GM21825 (cell line): ENCODE measurements at regions not wholly inside any gene's neighbourhood (a gene's known extent, or its start where the extent isn't known, plus 50 kb on each side); places are given as distances from the start of the nearest gene placed in this dataset.

Source experiments
- ATAC-seq: cut with Tn5 transposase; IDR thresholded peaks from one replicate; pipeline ENCODE4 v1.9.1; 2021; ENCODE audit warnings: mild to moderate bottlenecking, moderate library complexity; ENCODE audit not compliant: unreplicated experiment

DNA sequence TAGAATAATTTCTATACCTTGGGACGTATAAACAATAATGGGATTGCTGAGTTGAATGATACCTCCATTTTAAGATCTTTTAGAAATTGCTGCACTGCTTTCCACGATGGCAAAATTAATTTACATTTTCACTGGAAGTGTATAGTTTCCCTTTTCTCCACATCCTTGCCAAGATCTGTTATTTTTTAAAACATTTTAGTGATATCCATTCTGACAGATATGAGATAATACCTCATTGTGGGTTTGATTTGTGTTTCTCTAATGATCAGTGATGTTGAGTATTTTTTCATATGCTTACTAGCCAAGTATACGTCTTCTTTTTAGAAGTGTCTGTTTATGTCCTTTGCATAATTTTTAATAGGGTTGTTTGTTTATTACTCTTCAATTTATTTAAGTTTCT is 908.5 kb upstream of the CNTNAP5 start:
- no peak for ATAC-seq

DNA sequence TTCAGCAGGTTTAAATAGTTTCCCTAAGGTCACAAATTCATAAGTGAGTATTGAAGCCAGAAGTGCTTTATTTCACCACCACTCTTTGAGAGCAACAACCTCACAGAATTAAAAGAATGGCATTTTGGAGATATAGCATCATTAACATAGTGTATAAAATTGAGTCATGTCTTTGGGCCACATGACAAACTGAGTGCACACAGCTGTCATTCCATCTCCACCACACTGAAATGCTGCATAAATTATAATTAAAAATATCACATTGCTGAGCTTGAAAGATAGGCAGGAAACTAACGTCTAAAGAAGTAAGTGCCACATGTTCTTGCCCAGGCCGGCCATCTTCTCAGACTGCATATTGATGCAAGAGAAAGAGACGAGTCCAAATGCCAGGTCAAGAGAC is 897.9 kb upstream of the CNTNAP5 start:
- no peak for ATAC-seq

DNA sequence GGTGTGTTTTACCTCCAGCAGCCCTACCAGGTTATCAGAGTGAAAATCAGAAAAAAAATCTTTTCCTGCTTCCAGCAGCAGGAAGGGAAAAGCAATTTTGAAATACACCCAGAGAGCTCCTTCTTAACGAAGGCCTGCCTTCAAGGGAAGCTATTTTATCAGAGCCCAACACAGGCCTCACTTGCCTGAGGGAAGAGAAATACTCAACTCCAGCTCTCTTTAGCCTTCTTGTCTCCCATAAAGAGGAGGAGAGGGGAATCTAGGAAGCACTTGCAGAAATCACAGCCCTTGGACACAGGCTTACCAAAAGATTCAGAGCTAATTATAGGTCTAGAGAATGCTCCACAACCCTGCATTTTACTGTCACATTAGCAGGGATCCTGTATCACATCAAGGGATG is 896.1 kb upstream of the CNTNAP5 start:
- ATAC-seq: no peak

DNA sequence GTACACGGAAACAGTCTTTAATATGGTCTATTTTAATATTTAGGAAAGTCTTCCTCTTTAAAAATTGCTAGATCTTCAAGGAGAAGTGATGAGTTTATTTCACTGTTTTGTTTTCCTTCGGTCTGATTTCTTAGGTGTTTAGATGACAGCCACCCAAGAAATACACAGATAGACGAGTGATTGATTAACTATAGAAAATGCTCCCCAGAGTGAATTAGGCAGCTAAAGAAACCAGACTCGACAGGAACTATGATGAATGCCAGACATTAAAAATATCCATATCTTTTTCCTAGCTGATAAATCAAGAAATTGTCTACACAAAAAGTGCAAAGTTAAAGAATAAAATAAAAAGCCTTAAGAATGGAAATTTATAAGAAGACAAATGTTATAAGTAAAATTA is 888.7 kb upstream of the CNTNAP5 start:
- ATAC-seq: no peak

DNA sequence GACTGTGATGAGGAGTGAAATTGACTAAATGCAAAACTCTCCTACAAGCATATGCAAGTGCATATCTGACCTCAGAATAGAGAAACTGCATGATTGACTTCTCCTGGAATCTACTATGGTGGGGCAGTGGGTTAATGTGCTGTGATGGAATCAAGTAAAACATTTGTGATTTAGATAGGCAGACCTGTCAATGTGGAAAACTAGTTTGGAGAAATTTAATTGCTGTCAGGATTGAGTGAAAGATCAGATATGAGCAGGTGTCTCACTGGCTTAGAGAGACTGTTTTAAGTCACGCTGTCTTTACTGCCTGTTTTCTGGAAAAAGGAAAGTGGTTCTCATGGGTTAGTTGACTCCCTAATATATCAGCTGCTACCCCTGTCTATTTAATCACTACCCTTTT is 881.0 kb upstream of the CNTNAP5 start:
- ATAC-seq: no peak

DNA sequence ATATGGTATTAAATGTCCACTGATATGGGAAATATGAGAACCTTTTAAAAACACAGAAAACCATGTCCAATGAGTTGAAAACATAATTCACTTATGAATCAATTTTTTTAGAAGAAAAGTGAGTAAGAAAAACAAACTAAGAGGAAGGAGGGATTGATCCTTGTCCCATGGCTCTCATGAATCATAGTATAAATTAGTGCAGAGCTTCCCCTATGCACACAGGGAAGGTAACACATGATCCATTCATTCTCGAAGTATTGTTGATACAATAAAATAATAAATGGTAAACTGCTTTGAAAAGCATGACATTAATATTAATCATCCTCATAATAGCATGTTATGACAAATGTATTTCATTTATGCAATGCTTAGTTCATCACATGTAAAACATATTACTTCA is 872.0 kb upstream of the CNTNAP5 start:
- no peak for ATAC-seq

DNA sequence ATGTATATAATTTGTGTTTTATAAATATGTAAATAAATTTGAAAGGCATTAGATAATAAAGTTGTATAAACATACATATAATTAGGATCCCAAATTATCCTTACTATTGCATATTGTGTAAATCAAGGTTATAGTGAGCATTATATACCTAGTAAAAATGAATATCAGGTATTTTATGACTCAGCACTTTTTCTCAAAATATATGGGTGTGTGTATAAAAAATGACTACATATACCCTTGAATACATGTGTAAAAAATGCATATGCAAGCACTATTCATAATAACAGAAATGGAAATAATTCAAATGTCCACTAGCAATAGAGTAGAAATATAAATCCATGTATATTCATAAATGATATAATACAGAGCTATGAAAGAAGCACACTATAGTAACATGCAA is 870.9 kb upstream of the CNTNAP5 start:
- no peak for ATAC-seq

DNA sequence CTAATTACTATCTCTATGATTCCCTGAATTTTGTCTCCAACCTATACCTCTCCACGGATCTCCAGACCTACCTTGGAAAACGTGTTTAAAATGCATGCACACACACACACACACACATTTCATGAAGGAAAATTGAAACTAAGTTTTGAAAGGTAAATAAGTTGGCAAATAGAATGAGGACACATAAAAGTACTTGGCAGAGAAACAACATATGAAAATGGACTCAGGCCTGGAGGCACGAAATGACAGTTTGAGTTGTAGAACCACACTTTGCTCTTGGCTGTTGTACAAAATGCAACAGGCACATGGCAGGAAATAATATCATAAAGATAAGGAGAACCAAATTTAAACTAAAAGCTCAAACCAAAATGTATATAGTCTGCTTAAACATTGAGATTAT is 868.1 kb upstream of the CNTNAP5 start:
- no peak for ATAC-seq

DNA sequence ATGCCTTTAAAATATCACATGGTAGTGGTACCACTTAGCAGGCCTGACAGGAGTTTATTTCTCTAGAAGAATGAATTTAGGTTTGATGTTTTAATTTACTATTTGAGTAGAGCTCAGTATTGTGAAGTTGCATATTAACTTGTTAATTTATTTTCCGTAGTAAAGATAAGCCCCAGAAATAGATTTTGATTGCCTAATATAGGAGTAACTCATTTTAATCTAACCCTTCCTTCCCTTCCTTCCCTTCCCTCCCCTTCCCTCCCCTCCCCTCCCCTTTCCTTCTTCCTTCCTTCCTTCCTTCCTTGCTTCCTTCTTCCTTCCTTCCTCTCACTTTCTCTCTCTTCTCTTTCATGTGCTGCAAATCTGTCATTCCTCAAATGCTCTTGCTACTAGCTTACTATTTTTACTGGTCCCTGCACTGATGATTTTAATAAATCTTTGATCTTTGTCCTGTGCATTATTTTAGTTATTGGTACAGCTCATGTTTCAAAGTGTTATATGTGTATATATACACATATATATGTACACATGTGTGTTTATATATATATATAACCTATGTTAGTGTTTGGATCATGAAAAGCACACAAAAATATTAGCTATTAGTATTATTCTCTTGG is 862.6 kb upstream of the CNTNAP5 start:
- ATAC-seq: no peak

DNA sequence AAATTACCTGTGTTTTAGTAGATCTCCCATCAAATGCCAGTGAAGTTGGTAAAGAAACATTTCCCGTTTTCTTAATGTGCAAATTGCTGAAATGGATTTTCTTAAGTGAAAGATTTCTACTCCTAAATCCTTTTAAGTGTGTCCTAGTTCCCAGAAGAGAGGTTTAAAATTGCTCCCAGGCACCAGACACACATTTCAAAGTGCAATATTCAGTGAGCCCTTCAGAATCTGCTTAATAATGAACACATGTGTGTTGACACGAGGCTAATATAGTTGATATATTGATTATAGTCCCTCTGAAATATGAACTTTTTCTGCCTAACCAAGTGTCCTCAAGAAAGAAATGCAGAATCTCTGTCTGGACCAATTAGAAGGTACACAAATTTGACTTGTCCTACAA is 861.7 kb upstream of the CNTNAP5 start:
- no peak for ATAC-seq

DNA sequence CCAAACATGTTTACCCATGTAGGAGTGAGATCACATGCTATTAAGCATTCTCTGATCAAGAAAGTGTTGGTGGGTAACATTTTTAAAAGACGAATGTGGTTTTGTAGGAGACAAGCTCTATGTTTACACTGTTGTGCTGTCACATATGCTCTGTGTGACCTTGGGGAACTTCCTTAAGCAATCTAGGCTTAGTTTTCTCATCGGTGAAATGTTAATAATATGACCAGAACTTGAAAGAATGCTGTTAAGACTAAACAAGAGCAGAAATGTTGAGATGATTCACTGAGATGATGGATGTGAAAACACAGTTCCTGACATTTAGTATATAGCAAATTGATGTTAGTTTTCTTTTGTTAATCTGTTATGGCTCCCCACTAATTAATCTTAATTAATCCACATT is 860.9 kb upstream of the CNTNAP5 start:
- no peak for ATAC-seq

DNA sequence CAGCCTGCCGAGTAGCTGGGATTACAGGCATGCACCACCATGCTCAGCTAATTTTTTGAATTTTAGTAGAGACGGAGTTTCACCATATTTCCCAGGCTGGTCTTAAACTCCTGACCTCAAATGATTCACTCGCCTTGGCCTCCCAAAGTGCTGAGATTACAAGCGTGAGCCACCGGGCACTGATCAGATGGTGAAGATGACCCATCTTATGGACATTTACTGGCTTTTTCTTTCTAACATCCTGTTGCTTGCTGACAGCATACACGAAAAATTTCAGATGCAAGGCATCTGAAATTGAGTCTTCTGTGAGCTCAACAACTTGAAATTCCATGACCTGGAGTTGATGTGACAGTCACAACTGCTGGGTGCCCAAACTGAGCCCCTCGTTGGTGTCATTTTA is 859.5 kb upstream of the CNTNAP5 start:
- no peak for ATAC-seq

DNA sequence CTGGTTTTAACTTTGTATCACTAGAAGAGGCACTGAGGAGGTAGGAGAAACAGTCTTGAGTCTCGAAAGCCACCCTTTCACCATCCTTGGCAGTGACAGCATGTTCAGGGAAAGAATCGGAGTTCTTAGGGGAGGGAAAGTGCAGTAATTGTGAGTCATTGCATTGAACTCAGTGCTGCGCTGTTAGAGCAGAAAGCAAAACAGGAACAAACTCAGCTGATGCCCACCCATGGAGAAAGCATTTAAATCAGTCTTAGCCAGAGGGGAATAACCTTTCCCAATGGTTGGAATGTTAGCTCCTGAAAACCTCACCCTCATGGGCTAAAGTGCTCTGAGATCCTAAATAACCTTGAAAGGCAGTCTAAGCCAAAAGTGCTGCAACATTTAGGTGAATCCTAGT is 845.6 kb upstream of the CNTNAP5 start:
- ATAC-seq: no peak

DNA sequence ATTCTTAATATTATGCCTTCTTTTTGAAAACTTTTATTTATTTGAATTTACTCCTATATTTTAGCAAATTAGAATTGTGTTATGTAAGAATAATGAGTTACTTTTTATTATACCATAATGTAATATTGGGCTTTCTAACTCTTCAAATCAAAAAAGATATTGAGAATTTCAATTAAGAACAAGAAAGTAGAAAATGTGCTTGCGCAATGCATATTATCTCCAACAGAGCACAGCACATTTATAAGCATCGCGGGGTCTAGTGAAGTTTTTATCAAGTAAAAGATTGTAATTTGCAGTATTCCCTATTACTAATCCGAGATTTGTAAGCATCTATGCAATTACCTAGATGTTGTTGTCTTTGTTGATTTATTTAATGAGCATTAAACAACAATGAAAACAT is 829.1 kb upstream of the CNTNAP5 start:
- ATAC-seq: no peak

DNA sequence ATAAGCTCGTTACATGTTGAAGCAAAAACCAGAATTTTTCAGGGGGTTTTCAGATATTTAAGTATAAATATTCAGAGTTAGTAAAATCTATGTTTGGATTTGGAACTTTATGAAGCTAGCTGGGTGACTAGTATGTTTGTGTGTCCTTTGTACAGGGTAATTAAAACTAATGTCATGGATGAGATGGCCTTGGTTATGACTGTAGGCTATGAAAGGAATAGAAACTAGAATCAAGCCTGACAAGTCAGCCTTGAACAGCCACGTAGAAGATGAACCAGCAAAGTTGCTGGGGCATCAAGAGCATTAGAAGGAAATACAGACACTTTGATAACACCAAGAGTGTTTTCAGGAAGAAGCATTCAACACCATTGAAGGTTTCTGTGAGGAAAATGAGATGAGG is 825.1 kb upstream of the CNTNAP5 start:
- no peak for ATAC-seq

DNA sequence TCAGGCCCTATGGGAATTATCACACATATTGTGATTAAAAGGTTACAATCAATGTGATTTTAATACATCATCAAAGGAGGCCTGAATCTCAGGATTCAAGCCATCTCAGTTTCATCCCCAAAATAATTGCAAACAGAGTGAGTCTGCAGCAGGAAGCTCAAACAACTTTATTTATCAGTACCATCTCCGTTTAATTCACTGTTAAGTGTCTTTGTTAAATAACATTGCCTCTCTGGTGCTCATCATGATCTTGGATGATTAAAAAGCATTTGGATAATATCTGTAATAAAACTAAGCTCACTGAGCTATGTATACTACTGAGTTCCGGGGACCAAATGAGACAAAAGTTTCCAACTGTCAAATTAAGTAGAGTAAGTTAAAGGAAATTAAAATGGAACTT is 817.8 kb upstream of the CNTNAP5 start:
- no peak for ATAC-seq

DNA sequence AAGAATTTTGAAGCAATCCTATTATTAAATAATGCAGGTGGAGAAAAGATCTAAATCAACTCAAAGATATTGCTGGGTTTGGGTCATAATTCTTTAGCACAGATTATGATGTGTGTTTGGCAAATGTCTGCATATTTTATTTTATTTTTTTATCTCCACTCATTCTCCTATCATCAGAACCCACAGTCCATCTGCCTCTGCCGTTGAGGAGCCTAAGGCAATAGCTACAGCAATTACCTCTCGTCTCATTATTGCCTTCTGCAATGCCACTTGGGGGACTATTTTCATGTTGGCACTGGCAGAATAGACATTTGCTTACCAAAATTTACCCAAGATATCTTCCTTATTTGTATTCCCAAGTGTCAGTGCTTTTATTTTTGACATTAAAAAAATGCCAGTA is 815.9 kb upstream of the CNTNAP5 start:
- ATAC-seq: no peak

DNA sequence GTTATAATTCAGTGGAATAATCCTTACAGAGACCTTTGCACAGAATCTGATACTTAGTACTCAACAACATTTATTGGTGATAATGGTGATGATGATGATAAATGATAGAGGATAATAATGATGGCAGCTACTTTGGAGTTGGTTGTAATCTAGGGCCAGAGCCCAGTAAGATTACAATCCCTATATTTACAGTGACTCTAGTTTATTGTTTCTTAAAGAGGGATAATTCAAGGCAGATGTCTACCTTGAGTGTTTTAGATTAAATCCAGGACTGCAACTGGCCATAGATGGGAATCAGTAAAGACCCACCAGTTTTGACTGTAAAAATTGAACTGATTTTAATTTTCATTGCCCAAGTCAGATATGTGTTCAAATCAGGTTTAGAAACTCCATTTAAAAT is 813.9 kb upstream of the CNTNAP5 start:
- ATAC-seq: no peak

DNA sequence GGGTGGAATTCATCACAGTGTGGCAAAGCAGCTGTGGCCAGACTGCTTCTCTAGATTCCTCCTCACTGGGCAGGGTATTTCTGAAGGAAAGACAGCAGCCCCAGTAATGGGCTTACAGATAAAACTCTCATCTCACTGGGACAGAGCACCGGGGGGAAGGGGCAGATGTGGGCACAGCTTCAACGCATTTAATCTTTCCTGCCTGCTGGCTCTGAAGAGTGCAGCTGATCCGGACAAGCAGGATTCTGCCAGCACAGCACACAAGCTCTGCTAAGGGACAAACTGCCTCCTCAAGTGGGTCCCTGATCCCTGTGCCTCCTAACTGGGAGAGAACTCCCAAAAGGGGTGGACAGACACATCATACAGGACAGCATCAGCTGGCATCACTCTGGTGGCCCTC is 779.9 kb upstream of the CNTNAP5 start:
- no peak for ATAC-seq

DNA sequence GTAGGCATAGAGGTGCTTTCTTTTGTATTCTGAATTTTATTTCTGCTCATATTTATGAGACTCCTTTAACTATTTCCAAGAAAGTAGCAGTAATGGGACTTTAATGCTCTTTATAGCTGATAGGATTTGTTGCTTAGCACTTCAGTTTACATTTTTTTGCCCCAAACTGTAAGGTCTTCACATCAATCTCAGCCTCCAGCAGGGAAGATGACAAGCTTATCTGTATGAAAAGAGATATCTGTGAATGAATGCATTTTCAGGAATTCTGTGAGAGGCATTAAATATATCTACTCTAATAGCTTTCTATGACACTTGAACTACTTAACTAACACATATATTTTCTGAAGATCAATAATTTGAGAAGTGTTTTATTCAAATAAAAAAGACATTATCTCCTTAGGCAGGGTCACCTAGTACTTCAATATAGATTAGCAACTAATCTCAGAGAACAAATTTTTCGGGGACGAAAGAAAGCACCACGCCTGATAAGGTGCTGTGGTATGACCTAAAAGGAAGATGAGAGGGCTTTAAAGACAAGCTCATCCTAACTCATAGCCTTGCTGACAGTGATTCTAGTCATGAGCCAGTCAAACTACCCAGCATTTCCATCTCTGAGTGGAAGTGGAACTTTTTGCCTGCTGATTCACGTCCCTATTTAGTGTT is 766.1 kb upstream of the CNTNAP5 start:
- no peak for ATAC-seq

DNA sequence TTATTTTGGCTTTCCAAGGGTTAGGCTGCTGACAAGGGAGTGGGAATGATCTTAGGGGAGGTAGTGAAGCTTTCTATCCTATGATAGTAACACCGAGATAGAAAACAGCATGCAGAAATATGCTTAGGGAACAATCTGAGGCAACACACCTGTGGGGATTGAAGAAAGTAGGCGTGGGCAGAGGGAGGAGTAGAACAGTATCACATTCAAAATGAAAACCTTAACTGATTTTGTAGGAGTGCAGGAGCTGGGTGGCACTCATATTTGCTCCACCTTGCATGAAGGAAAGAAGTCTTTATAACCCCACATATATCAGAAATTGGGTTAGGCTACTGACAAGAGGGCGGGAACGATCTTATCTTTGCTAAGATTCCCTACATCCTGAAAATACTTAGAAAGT is 762.2 kb upstream of the CNTNAP5 start:
- no peak for ATAC-seq

DNA sequence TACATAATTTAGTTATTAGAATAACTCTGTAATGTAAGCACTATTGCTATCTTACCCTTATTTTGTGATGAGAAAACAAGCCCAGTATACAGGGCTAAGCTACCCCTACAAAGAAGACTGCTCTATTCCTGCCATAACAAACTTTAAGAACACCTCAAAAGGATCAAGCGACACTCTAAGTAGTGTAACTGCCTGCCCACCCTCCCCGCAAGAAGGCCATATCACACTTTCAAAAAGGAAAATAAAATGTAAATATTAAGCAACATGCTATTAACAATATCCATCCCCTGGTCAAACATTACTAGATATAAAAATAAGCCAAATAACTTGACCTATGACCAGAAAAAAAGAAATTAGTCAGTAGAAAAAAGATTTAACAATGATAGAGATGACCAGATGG is 741.7 kb upstream of the CNTNAP5 start:
- no peak for ATAC-seq

DNA sequence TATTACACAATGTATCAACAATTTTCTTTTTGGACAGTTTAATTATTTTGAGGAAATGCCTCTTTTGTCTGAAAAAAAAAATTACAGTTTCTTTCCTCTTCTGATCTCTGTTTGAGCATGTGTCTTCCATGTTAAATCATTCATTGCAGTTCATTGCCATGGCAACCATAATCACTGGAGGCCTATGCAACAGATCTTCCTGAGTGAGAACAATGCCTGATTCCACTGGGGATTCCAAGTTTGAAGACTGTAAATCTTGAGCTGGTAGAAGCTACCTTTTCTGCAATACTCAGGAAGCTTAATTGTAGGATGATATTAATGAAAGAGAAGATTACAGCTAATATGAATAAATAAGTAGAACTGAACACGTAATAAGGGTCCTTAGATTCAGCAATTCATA is 721.4 kb upstream of the CNTNAP5 start:
- no peak for ATAC-seq
